Neural cell (in vitro differentiated cells): ENCODE measurements at regions not wholly inside any gene's neighbourhood (a gene's known extent, or its start where the extent isn't known, plus 50 kb on each side); places are given as distances from the start of the nearest gene placed in this dataset.
A peak's percentile ranks its signal among the peaks of the same experiment; 100 is the strongest.

Source experiments
- H2AFZ ChIP-seq: fragments of 200-600, 300-800 bp; sonication (generic), shearing (Covaris generic); 2 replicates; pipeline ENCODE4 v1.6.0; 2014; ENCODE audit warnings: low read depth, mild to moderate bottlenecking, antibody characterized with exemption, low read length, moderate library complexity
- H3F3A ChIP-seq: fragments of 200-600 bp; shearing (Covaris generic); 2 replicates; pipeline ENCODE4 v1.6.1; 2016; ENCODE audit warnings: mild to moderate bottlenecking, moderate library complexity, mixed read lengths, antibody characterized with exemption, low read length; ENCODE audit not compliant: insufficient read depth, poor library complexity, severe bottlenecking
- H3K27ac ChIP-seq: fragments of 200-600, 300-800 bp; sonication (generic), shearing (Covaris generic); 2 replicates; pipeline ENCODE4 v1.5.1; 2014; ENCODE audit warnings: mild to moderate bottlenecking, low read length, moderate library complexity
- H3K27me3 ChIP-seq: fragments of 300-800, 200-600 bp; sonication (generic), shearing (Covaris generic); 2 replicates; pipeline ENCODE4 v1.6.0; 2014; ENCODE audit warnings: mild to moderate bottlenecking, low read depth, low read length, moderate library complexity; ENCODE audit not compliant: insufficient read depth
- H3K36me3 ChIP-seq: fragments of 300-800, 200-600 bp; sonication (generic), shearing (Covaris generic); 2 replicates; pipeline ENCODE4 v1.5.1; 2014; ENCODE audit warnings: mild to moderate bottlenecking, antibody characterized with exemption, low read length, moderate library complexity; ENCODE audit not compliant: insufficient read depth
- H3K4me2 ChIP-seq: fragments of 300-800, 200-600 bp; sonication (generic), shearing (Covaris generic); 2 replicates; pipeline ENCODE4 v1.6.0; 2014; ENCODE audit warnings: mild to moderate bottlenecking, low read length
- H3K4me3 ChIP-seq: fragments of 300-800, 200-600 bp; sonication (generic), shearing (Covaris generic); 2 replicates; pipeline ENCODE4 v1.5.1; 2014; ENCODE audit warnings: mild to moderate bottlenecking, low read length, moderate library complexity
- H3K79me2 ChIP-seq: fragments of 200-600 bp; shearing (Covaris generic); replicated peaks from 2 replicates; pipeline ENCODE4 v1.6.0; 2014; ENCODE audit warnings: mild to moderate bottlenecking, low read length, moderate library complexity; ENCODE audit not compliant: insufficient read depth
- H3K9ac ChIP-seq: fragments of 300-800, 200-600 bp; sonication (generic), shearing (Covaris generic); 2 replicates; pipeline ENCODE4 v1.6.1; 2016; ENCODE audit warnings: mild to moderate bottlenecking, low read length, mixed read lengths
- H3K9me2 ChIP-seq: fragments of 200-600 bp; shearing (Covaris generic); 2 replicates; pipeline ENCODE4 v1.6.1; 2016; ENCODE audit warnings: mild to moderate bottlenecking, low read length, mixed read lengths; ENCODE audit not compliant: insufficient read depth
- H3K9me3 ChIP-seq: fragments of 200-600, 300-800 bp; sonication (generic), shearing (Covaris generic); 2 replicates; pipeline ENCODE4 v1.6.1; 2016; ENCODE audit warnings: mild to moderate bottlenecking, mixed run types, low read length, moderate library complexity, mixed read lengths
- H4K20me1 ChIP-seq: fragments of 200-600 bp; shearing (Covaris generic); 2 replicates; pipeline ENCODE4 v1.6.1; 2016; ENCODE audit warnings: mild to moderate bottlenecking, mixed run types; ENCODE audit not compliant: insufficient read depth
- EP300 ChIP-seq: fragments of 450-650 bp; conservative IDR thresholded peaks from 2 replicates; pipeline ENCODE4 v1.6.1; 2014; ENCODE audit warnings: antibody characterized with exemption, mild to moderate bottlenecking, moderate library complexity; ENCODE audit not compliant: poor library complexity, severe bottlenecking
- EZH2 ChIP-seq: fragments of 200-600, 300-800 bp; shearing (Covaris generic), sonication (generic); IDR thresholded peaks from 2 replicates; pipeline ENCODE4 v1.6.1; 2014; ENCODE audit warnings: antibody characterized with exemption, low read length, borderline replicate concordance, mild to moderate bottlenecking; ENCODE audit not compliant: insufficient read depth, poor library complexity, severe bottlenecking
- MXI1 ChIP-seq: fragments of 450-650 bp; conservative IDR thresholded peaks from 2 replicates; pipeline ENCODE4 v1.6.1; 2014; ENCODE audit warnings: antibody characterized with exemption, mild to moderate bottlenecking; ENCODE audit not compliant: poor library complexity, severe bottlenecking
- POLR2AphosphoS5 ChIP-seq: IDR thresholded peaks from 2 replicates; pipeline ENCODE4 v1.6.1; 2012
- RAD21 ChIP-seq: fragments of 450-650 bp; conservative IDR thresholded peaks from 2 replicates; pipeline ENCODE4 v1.6.1; 2014; ENCODE audit warnings: antibody characterized with exemption, mild to moderate bottlenecking, moderate library complexity
- SMC3 ChIP-seq: fragments of 450-650 bp; conservative IDR thresholded peaks from 2 replicates; pipeline ENCODE4 v1.6.1; 2014; ENCODE audit warnings: antibody characterized with exemption, mild to moderate bottlenecking, moderate library complexity; ENCODE audit not compliant: poor library complexity
- TAF1 ChIP-seq: IDR thresholded peaks from 2 replicates; pipeline ENCODE4 v1.6.1; 2012; ENCODE audit warnings: low read depth
- TF ChIP-seq, protein P1 (sequence below): fragments of 450-650 bp; IDR thresholded peaks from 2 replicates; pipeline ENCODE4 v1.5.1; 2014; ENCODE audit warnings: antibody characterized with exemption, mild to moderate bottlenecking, moderate library complexity; ENCODE audit not compliant: poor library complexity, severe bottlenecking

DNA sequence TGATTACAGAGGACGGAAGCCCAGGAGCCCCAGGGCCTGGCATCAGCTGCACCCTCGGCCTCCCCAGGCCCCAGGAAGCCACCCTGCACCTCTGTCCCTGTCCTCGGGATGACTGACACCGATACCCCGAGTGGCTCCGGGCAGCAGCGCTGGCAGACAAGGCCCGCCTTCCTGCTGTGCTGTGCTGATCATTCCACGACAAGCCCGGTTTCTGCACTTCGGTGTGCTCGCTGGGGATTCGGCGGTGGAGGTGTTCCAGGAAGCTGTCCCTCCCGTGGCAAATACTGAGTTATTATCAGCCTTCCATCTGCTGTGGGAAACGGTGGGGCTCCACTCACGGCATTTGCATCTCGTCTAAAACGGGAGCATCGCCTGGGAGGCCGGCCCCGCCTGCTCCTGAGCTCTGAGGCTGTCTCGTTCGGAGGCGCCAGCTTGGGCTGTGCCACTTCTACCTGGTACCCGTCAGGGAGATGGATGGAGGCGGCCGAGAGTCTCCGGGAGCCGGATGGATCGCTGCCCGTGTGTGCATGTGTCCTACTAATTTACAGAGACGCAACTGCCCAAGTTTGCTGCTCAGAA lies 506.1 kb downstream of the BRD1 start:
- no peak overlapping the region for H3K4me2 ChIP-seq
- H3K79me2 ChIP-seq = no peaks in the 10 kb centered on the region
- no peaks in the 10 kb centered on the region for H3K9me2 ChIP-seq
- H3F3A ChIP-seq = no peaks in the 10 kb centered on the region
- H3K9me3 ChIP-seq = peaks cover 4% of the 10 kb centered on the region
- no peaks in the 10 kb centered on the region for H3K27me3 ChIP-seq
- H3K27ac ChIP-seq = no peak overlapping the region
- no peaks in the 10 kb centered on the region for H4K20me1 ChIP-seq
- no peak overlapping the region for H2AFZ ChIP-seq
- no peaks in the 10 kb centered on the region for H3K36me3 ChIP-seq
- no peak overlapping the region for H3K4me3 ChIP-seq
- H3K9ac ChIP-seq = no peak overlapping the region
- no peak for TF ChIP-seq RAD21

DNA sequence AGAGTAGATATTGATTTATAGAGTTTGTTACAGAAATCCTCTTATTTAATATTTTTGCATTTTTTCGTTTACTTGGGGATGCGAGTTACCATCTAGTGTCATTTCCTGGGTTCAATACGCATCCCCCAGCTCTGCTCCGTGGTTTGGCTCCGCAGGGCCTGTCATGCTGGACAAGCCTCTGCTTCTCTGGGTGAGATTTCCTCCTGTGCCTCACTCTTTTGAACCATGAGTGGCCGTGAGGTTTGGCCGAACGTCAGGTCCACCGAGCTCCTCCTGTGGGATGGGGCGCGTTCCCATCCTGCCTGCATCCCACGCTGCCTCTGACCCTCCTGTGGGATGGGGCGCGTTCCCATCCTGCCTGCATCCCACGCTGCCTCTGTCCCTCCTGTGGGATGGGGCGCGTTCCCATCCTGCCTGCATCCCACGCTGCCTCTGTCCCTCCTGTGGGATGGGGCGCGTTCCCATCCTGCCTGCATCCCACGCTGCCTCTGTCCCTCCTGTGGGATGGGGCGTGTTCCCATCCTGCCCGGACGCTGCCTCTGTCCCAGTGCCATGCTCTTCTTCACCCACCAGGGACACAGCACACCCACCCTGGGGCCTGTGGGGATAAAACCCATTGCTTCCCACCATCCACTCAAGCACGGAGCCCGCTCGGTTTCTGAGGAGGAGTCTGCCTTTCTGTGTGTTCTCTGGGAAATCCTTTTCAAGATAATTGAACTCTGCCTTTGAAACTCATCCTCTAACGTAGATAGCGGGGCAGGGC lies 506.8 kb downstream of the BRD1 start:
- Histone ChIP-seq H3K9me2 (no peaks in the 10 kb centered on the region), H3K36me3 (no peaks in the 10 kb centered on the region), H2AFZ (no peak overlapping the region), H4K20me1 (no peaks in the 10 kb centered on the region), H3K4me2 (no peak overlapping the region), H3K27me3 (no peaks in the 10 kb centered on the region), H3K27ac (no peak overlapping the region), H3K9me3 (no peaks in the 10 kb centered on the region), H3K4me3 (no peak overlapping the region), H3F3A (no peaks in the 10 kb centered on the region), H3K9ac (no peak overlapping the region), H3K79me2 (no peaks in the 10 kb centered on the region)
- TF ChIP-seq POLR2AphosphoS5 (no peak), SMC3 (no peak), RAD21 (no peak), EP300 (no peak), MXI1 (no peak), TAF1 (no peak), EZH2 (no peak)
- TF ChIP-seq, protein P1, sequence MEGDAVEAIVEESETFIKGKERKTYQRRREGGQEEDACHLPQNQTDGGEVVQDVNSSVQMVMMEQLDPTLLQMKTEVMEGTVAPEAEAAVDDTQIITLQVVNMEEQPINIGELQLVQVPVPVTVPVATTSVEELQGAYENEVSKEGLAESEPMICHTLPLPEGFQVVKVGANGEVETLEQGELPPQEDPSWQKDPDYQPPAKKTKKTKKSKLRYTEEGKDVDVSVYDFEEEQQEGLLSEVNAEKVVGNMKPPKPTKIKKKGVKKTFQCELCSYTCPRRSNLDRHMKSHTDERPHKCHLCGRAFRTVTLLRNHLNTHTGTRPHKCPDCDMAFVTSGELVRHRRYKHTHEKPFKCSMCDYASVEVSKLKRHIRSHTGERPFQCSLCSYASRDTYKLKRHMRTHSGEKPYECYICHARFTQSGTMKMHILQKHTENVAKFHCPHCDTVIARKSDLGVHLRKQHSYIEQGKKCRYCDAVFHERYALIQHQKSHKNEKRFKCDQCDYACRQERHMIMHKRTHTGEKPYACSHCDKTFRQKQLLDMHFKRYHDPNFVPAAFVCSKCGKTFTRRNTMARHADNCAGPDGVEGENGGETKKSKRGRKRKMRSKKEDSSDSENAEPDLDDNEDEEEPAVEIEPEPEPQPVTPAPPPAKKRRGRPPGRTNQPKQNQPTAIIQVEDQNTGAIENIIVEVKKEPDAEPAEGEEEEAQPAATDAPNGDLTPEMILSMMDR = no peak

DNA sequence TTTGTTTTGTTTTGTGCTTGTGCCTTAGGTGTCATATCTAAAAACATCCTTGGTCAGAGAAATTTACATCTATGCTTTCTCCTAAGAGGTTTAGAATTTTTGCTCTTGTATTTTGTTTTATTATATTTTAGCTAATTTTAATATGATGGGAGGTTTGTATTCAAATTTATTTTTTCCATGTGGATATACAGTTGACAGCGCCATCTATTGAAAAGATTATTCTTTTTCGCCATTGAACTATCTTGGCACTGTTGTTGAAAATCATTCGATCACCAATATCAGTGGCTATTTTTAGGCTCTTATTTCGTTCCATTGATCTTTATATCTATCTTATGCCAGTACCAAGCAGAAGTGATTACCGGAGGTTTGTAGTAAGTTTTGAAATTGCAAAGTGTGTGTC lies 510.3 kb downstream of the BRD1 start:
- TF ChIP-seq MXI1 (no peak), POLR2AphosphoS5 (no peak), RAD21 (peak; percentile 36)
- TF ChIP-seq, protein P1 = peak; percentile 37
- Histone ChIP-seq H3K4me3 (no peak overlapping the region), H4K20me1 (no peaks in the 10 kb centered on the region), H2AFZ (no peak overlapping the region), H3K79me2 (no peaks in the 10 kb centered on the region), H3K36me3 (no peaks in the 10 kb centered on the region), H3K9me3 (no peaks in the 10 kb centered on the region), H3K4me2 (no peak overlapping the region), H3K9ac (no peak overlapping the region), H3K27ac (no peak overlapping the region), H3F3A (no peaks in the 10 kb centered on the region), H3K27me3 (no peaks in the 10 kb centered on the region), H3K9me2 (no peaks in the 10 kb centered on the region)
